Liver (tissue), 8 donors: ENCODE measurements at regions not wholly inside any gene's neighbourhood (a gene's known extent, or its start where the extent isn't known, plus 50 kb on each side); places are given as distances from the start of the nearest gene placed in this dataset.

ENCODE experiments used
- DNase-seq: peaks from one replicate; pipeline ENCODE4 v3.0.0-alpha.2; 2017; ENCODE audit warnings: low spot score
- H3K27ac ChIP-seq, 2 donors: one replicate each; pipeline ENCODE4 v1.7.0; 2013; ENCODE audit warnings: inconsistent platforms in 2 of 2, low read length in 2 of 2, control low read depth in 1 of 2, low read depth in 1 of 2, mild to moderate bottlenecking in 1 of 2
- H3K27me3 ChIP-seq, 4 donors: one replicate each; pipeline versions ENCODE4 v1.6.1 to v1.7.0; 2013; ENCODE audit warnings: low read length in 3 of 4, inconsistent platforms in 1 of 4, mild to moderate bottlenecking in 1 of 4, moderate library complexity in 1 of 4; ENCODE audit not compliant: control insufficient read depth in 4 of 4, insufficient read depth in 4 of 4
- H3K36me3 ChIP-seq, 4 donors: one replicate each; pipeline versions ENCODE4 v1.6.1 to v1.7.0; 2013; ENCODE audit warnings: low read length in 3 of 4, mild to moderate bottlenecking in 3 of 4, low read depth in 1 of 4, moderate library complexity in 1 of 4; ENCODE audit not compliant: control insufficient read depth in 4 of 4, insufficient read depth in 3 of 4
- H3K4me1 ChIP-seq, 4 donors: one replicate each; pipeline versions ENCODE4 v1.6.1 to v1.7.0; 2013; ENCODE audit warnings: low read length in 3 of 4, mild to moderate bottlenecking in 3 of 4, moderate library complexity in 1 of 4; ENCODE audit not compliant: control insufficient read depth in 4 of 4, insufficient read depth in 4 of 4
- H3K4me3 ChIP-seq, 3 donors: one replicate each; pipeline versions ENCODE4 v1.6.1 to v1.7.0; 2013; ENCODE audit warnings: low read length in 3 of 3, control low read depth in 1 of 3, low read depth in 1 of 3, mild to moderate bottlenecking in 1 of 3
- H3K9ac ChIP-seq, 2 donors: one replicate each; pipeline ENCODE4 v1.7.0; 2013; ENCODE audit warnings: low read length in 2 of 2, mild to moderate bottlenecking in 2 of 2, moderate library complexity in 2 of 2, control low read depth in 1 of 2, low read depth in 1 of 2
- H3K9me3 ChIP-seq, 4 donors: one replicate each; pipeline versions ENCODE4 v1.6.1 to v1.7.0; 2013; ENCODE audit warnings: low read length in 3 of 4; ENCODE audit not compliant: control insufficient read depth in 4 of 4
- EGR1 ChIP-seq, 2 donors: IDR thresholded peaks; 2 replicates each; pipeline ENCODE4 v1.6.1; 2016 to 2018; ENCODE audit warnings: antibody characterized with exemption in 2 of 2, low read depth in 2 of 2
- FOXA1 ChIP-seq: IDR thresholded peaks from 2 replicates; pipeline ENCODE4 v1.6.1; 2016; ENCODE audit warnings: antibody characterized with exemption
- FOXA2 ChIP-seq: IDR thresholded peaks from 2 replicates; pipeline ENCODE4 v1.6.1; 2016; ENCODE audit warnings: antibody characterized with exemption
- GABPA ChIP-seq, 2 donors: IDR thresholded peaks in 1 of 2; conservative IDR thresholded peaks in 1 of 2; 2 replicates each; pipeline ENCODE4 v1.6.1; 2016; ENCODE audit warnings: antibody characterized with exemption in 2 of 2, mild to moderate bottlenecking in 1 of 2, moderate library complexity in 1 of 2
- HNF4A ChIP-seq, 2 donors: conservative IDR thresholded peaks; 2 replicates each; pipeline ENCODE4 v1.6.1; 2016; ENCODE audit warnings: antibody characterized with exemption in 2 of 2, mild to moderate bottlenecking in 2 of 2
- HNF4G ChIP-seq: IDR thresholded peaks from 2 replicates; pipeline ENCODE4 v1.6.1; 2016; ENCODE audit warnings: antibody characterized with exemption
- JUND ChIP-seq, 2 donors: IDR thresholded peaks; 2 replicates each; pipeline ENCODE4 v1.6.1; 2016; ENCODE audit warnings: antibody characterized with exemption in 2 of 2
- NR2F2 ChIP-seq: IDR thresholded peaks from 2 replicates; pipeline ENCODE4 v1.6.1; 2016; ENCODE audit warnings: antibody characterized with exemption
- RAD21 ChIP-seq, 2 donors: IDR thresholded peaks; 2 replicates each; pipeline ENCODE4 v1.6.1; 2016; ENCODE audit warnings: antibody characterized with exemption in 2 of 2, mild to moderate bottlenecking in 2 of 2
- RXRA ChIP-seq, 2 donors: IDR thresholded peaks; 2 replicates each; pipeline ENCODE4 v1.6.1; 2017 to 2018; ENCODE audit warnings: antibody characterized with exemption in 2 of 2, mild to moderate bottlenecking in 1 of 2
- SP1 ChIP-seq: IDR thresholded peaks from 2 replicates; pipeline ENCODE4 v1.6.1; 2018; ENCODE audit warnings: antibody characterized with exemption, mild to moderate bottlenecking
- TAF1 ChIP-seq: conservative IDR thresholded peaks from 2 replicates; pipeline ENCODE4 v1.6.1; 2016; ENCODE audit warnings: antibody characterized with exemption, mild to moderate bottlenecking
- YY1 ChIP-seq: IDR thresholded peaks from 2 replicates; pipeline ENCODE4 v1.6.1; 2016; ENCODE audit warnings: antibody characterized with exemption, mild to moderate bottlenecking
- WGBS: extraction: QIAGEN DNeasy Blood & Tissue Kit; methylation state at CpG from one replicate; pipeline ENCODE4 v1.1.7; 2013; 5-methylcytosine and 5-hydroxymethylcytosine counted together
- TF ChIP-seq, protein P1 (sequence below): IDR thresholded peaks from 2 replicates; pipeline ENCODE4 v1.6.1; 2016; ENCODE audit warnings: antibody characterized with exemption
- TF ChIP-seq, protein P2 (sequence below): IDR thresholded peaks from 2 replicates; pipeline ENCODE4 v1.6.1; 2016; ENCODE audit warnings: antibody characterized with exemption, mild to moderate bottlenecking
- TF ChIP-seq, protein P3 (sequence below): IDR thresholded peaks from 2 replicates; pipeline ENCODE4 v1.6.1; 2016; ENCODE audit warnings: antibody characterized with exemption
- TF ChIP-seq, protein P4 (sequence below): fragments of 150-350 bp; IDR thresholded peaks from 2 replicates; pipeline ENCODE4 v1.5.1; 2017; ENCODE audit warnings: improper control_type of control experiment, low read depth, low read length; ENCODE audit not compliant: missing input control
- TF ChIP-seq, protein P5 (sequence below): IDR thresholded peaks from 2 replicates; pipeline ENCODE4 v1.6.1; 2016; ENCODE audit warnings: antibody characterized with exemption
- donor health status: healthy.
- donor health status: healthy.
- donor health status: healthy.
- donor health status: healthy.
- donor health status: healthy.

DNA sequence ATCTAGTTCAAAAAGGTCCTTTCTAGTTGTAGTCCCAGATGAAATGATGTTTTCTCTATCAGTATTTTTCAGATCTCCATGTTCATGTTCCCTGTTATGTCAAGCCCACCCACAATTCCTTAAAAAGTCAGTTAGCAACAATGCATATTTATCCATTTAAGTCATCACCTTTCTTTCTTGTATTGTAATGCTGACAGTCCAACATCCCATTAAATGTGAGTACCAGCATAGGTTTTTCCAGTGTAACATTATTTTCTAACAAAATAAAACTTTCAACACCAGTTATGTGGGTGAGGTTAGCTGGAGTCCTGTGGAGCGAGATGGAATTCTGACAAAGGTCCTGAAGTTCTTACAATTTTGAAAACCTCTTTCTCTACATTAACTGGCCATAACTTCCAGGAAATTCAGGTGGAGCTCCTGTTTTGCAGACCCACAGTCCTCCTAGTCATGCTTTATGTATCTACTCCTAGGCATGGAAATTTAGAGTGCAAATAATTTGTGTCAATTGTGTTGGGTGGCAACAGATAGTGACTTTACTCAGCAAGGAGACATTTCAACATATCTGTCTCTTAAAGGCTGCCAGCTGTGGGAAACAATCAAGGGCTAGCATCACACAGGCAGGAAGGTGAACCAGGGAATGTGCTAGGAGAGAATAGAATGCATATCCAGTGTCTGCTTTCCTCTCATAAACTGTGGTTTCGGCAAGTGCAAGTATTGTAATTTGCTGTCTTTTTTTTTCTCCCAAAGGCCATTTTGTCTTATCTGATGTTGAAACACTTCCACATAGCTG, 162.6 kb downstream of the MTERF1 start:
- no peak for DNase-seq
- Histone ChIP-seq H3K4me1 (no peaks in the 10 kb centered on the region), H3K4me3 (no peak overlapping the region), H3K36me3 (peaks cover 0 to 2% (median 0%) of the 10 kb centered on the region in 4 donors), H3K9me3 (no peaks in the 10 kb centered on the region), H3K27ac (no peak overlapping the region), H3K9ac (no peak overlapping the region), H3K27me3 (no peaks in the 10 kb centered on the region)
- 74% methylated on average over 2 of the region's 2 CpGs for WGBS
- TF ChIP-seq FOXA2: no peak
- TF ChIP-seq RXRA (IDR thresholded peaks at IDR 0.05): no peak
- TF ChIP-seq GABPA (IDR thresholded peaks at IDR 0.05 in 1 of 2, conservative IDR thresholded peaks at IDR 0.05 in 1 of 2): no peak
- TF ChIP-seq, protein P1, sequence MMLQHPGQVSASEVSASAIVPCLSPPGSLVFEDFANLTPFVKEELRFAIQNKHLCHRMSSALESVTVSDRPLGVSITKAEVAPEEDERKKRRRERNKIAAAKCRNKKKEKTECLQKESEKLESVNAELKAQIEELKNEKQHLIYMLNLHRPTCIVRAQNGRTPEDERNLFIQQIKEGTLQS: no peak
- no peak for TF ChIP-seq HNF4A (conservative IDR thresholded peaks at IDR 0.05)
- TF ChIP-seq TAF1: no peak
- no peak for TF ChIP-seq RAD21 (IDR thresholded peaks at IDR 0.05)
- no peak for TF ChIP-seq NR2F2
- TF ChIP-seq, protein P2, sequence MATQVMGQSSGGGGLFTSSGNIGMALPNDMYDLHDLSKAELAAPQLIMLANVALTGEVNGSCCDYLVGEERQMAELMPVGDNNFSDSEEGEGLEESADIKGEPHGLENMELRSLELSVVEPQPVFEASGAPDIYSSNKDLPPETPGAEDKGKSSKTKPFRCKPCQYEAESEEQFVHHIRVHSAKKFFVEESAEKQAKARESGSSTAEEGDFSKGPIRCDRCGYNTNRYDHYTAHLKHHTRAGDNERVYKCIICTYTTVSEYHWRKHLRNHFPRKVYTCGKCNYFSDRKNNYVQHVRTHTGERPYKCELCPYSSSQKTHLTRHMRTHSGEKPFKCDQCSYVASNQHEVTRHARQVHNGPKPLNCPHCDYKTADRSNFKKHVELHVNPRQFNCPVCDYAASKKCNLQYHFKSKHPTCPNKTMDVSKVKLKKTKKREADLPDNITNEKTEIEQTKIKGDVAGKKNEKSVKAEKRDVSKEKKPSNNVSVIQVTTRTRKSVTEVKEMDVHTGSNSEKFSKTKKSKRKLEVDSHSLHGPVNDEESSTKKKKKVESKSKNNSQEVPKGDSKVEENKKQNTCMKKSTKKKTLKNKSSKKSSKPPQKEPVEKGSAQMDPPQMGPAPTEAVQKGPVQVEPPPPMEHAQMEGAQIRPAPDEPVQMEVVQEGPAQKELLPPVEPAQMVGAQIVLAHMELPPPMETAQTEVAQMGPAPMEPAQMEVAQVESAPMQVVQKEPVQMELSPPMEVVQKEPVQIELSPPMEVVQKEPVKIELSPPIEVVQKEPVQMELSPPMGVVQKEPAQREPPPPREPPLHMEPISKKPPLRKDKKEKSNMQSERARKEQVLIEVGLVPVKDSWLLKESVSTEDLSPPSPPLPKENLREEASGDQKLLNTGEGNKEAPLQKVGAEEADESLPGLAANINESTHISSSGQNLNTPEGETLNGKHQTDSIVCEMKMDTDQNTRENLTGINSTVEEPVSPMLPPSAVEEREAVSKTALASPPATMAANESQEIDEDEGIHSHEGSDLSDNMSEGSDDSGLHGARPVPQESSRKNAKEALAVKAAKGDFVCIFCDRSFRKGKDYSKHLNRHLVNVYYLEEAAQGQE: no peak
- TF ChIP-seq, protein P3, sequence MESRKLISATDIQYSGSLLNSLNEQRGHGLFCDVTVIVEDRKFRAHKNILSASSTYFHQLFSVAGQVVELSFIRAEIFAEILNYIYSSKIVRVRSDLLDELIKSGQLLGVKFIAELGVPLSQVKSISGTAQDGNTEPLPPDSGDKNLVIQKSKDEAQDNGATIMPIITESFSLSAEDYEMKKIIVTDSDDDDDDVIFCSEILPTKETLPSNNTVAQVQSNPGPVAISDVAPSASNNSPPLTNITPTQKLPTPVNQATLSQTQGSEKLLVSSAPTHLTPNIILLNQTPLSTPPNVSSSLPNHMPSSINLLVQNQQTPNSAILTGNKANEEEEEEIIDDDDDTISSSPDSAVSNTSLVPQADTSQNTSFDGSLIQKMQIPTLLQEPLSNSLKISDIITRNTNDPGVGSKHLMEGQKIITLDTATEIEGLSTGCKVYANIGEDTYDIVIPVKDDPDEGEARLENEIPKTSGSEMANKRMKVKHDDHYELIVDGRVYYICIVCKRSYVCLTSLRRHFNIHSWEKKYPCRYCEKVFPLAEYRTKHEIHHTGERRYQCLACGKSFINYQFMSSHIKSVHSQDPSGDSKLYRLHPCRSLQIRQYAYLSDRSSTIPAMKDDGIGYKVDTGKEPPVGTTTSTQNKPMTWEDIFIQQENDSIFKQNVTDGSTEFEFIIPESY: no peak
- TF ChIP-seq FOXA1: no peak
- no peak for TF ChIP-seq JUND (IDR thresholded peaks at IDR 0.05)
- TF ChIP-seq SP1: no peak
- TF ChIP-seq, protein P4, sequence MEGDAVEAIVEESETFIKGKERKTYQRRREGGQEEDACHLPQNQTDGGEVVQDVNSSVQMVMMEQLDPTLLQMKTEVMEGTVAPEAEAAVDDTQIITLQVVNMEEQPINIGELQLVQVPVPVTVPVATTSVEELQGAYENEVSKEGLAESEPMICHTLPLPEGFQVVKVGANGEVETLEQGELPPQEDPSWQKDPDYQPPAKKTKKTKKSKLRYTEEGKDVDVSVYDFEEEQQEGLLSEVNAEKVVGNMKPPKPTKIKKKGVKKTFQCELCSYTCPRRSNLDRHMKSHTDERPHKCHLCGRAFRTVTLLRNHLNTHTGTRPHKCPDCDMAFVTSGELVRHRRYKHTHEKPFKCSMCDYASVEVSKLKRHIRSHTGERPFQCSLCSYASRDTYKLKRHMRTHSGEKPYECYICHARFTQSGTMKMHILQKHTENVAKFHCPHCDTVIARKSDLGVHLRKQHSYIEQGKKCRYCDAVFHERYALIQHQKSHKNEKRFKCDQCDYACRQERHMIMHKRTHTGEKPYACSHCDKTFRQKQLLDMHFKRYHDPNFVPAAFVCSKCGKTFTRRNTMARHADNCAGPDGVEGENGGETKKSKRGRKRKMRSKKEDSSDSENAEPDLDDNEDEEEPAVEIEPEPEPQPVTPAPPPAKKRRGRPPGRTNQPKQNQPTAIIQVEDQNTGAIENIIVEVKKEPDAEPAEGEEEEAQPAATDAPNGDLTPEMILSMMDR: no peak
- TF ChIP-seq, protein P5, sequence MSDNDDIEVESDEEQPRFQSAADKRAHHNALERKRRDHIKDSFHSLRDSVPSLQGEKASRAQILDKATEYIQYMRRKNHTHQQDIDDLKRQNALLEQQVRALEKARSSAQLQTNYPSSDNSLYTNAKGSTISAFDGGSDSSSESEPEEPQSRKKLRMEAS: no peak
- TF ChIP-seq HNF4G: no peak
- no peak for TF ChIP-seq EGR1 (IDR thresholded peaks at IDR 0.05; ENCODE audit: low read depth in 2 of 2)
- no peak for TF ChIP-seq YY1
